ENCODE measurements at regions not wholly inside any gene's neighbourhood (a gene's known extent, or its start where the extent isn't known, plus 50 kb on each side); places are given as distances from the start of the nearest gene placed in this dataset.
A peak's percentile ranks its signal among the peaks of the same experiment; 100 is the strongest.

- DNase-seq: peak; percentile 26 to 67
These were observed 342.4 kb upstream of the GRIA1 start for GRCh38 chr5:153147891-153148623.

- DNase-seq: no peak
These were observed 341.9 kb upstream of the GRIA1 start for GRCh38 chr5:153148624-153148976.

- no peak for DNase-seq
These were observed 338.9 kb upstream of the GRIA1 start for GRCh38 chr5:153151558-153151957.

GRCh38 chr5:153153086-153153485 is 337.4 kb upstream of the GRIA1 start:
- DNase-seq: no peak

- DNase-seq: no peak
These were observed 333.3 kb upstream of the GRIA1 start for GRCh38 chr5:153157156-153157555.

- DNase-seq: no peak
These were observed 331.9 kb upstream of the GRIA1 start for GRCh38 chr5:153158608-153159007.

- no peak for DNase-seq
These were observed 330.9 kb upstream of the GRIA1 start for GRCh38 chr5:153159616-153160015.

- no peak for DNase-seq
These were observed 322.2 kb upstream of the GRIA1 start for GRCh38 chr5:153168241-153168640.

GRCh38 chr5:153187503-153187902 is 303.0 kb upstream of the GRIA1 start:
- DNase-seq: no peak

- no peak for DNase-seq
These were observed 284.1 kb upstream of the GRIA1 start for GRCh38 chr5:153206361-153206760.

GRCh38 chr5:153209016-153209415 is 281.5 kb upstream of the GRIA1 start:
- no peak for DNase-seq

GRCh38 chr5:153209687-153210086 is 280.8 kb upstream of the GRIA1 start:
- no peak for DNase-seq

- peak in 1 of 2 experiments; percentile 10 for DNase-seq
These were observed 279.4 kb upstream of the GRIA1 start for GRCh38 chr5:153211076-153211475.

GRCh38 chr5:153212471-153212870 is 278.0 kb upstream of the GRIA1 start:
- no peak for DNase-seq

- no peak for DNase-seq
These were observed 267.5 kb upstream of the GRIA1 start for GRCh38 chr5:153222936-153223335.

GRCh38 chr5:153223376-153223775 is 267.1 kb upstream of the GRIA1 start:
- no peak for DNase-seq

- no peak for DNase-seq
These were observed 265.8 kb upstream of the GRIA1 start for GRCh38 chr5:153224651-153225050.

- no peak for DNase-seq
These were observed 256.5 kb upstream of the GRIA1 start for GRCh38 chr5:153233933-153234332.

- no peak for DNase-seq
These were observed 254.2 kb upstream of the GRIA1 start for GRCh38 chr5:153236319-153236718.

GRCh38 chr5:153237671-153238332 is 252.7 kb upstream of the GRIA1 start:
- DNase-seq: no peak

- DNase-seq: no peak
These were observed 233.1 kb upstream of the GRIA1 start for GRCh38 chr5:153257381-153257780.

- DNase-seq: no peak
These were observed 232.0 kb upstream of the GRIA1 start for GRCh38 chr5:153258469-153258868.

- no peak for DNase-seq
These were observed 223.0 kb upstream of the GRIA1 start for GRCh38 chr5:153267506-153267905.

GRCh38 chr5:153275695-153276094 is 214.8 kb upstream of the GRIA1 start:
- DNase-seq: no peak

GRCh38 chr5:153276151-153276550 is 214.3 kb upstream of the GRIA1 start:
- DNase-seq: no peak

All from NCI-H526 (cell line).